Transverse colon (tissue), 4 donors: ENCODE measurements at regions not wholly inside any gene's neighbourhood (a gene's known extent, or its start where the extent isn't known, plus 50 kb on each side); places are given as distances from the start of the nearest gene placed in this dataset.

Experiments
- DNase-seq: peaks from one replicate; pipeline ENCODE4 v3.0.0-alpha.2; 2019
- H3K27ac ChIP-seq, 4 donors: fragments of 200-600 bp; sonication (generic); 2 replicates each; pipeline ENCODE4 v1.5.1; 2016 to 2018; ENCODE audit warnings: inconsistent platforms in 4 of 4
- H3K27me3 ChIP-seq: fragments of 200-600 bp; sonication (generic); 2 replicates; pipeline ENCODE4 v1.5.1; 2017; ENCODE audit warnings: inconsistent platforms
- H3K36me3 ChIP-seq, 4 donors: fragments of 200-600 bp; sonication (generic); 2 replicates each; pipeline ENCODE4 v1.5.1; 2017 to 2019; ENCODE audit warnings: inconsistent platforms in 4 of 4
- H3K4me1 ChIP-seq, 4 donors: fragments of 200-600 bp; sonication (generic); 2 replicates each; pipeline ENCODE4 v1.5.1; 2017 to 2020; ENCODE audit warnings: inconsistent platforms in 4 of 4
- H3K4me3 ChIP-seq, 4 donors: fragments of 200-600 bp; sonication (generic); 1 replicate in 1 of 4; 2 replicates in 3 of 4; pipeline versions ENCODE4 v1.5.1 to v1.6.1; 2017 to 2019; ENCODE audit warnings: inconsistent platforms in 4 of 4
- H3K9me3 ChIP-seq, 2 donors: fragments of 200-600 bp; sonication (generic); 2 replicates each; pipeline ENCODE4 v1.5.1; 2017 to 2019; ENCODE audit warnings: inconsistent platforms in 2 of 2
- EP300 ChIP-seq: sonication (generic); formaldehyde crosslinking; IDR thresholded peaks from one replicate; pipeline ENCODE4 v1.6.1; 2017; ENCODE audit warnings: antibody characterized with exemption, low read depth
- POLR2A ChIP-seq: fragments of 450-650 bp; IDR thresholded peaks from one replicate; pipeline ENCODE4 v1.6.1; 2016; ENCODE audit warnings: antibody characterized with exemption, mild to moderate bottlenecking, moderate library complexity
- POLR2AphosphoS5 ChIP-seq, 3 donors: sonication (generic); formaldehyde crosslinking; IDR thresholded peaks; one replicate each; pipeline ENCODE4 v1.6.1; 2016; ENCODE audit warnings: antibody characterized with exemption in 3 of 3
- WGBS, 2 donors: methylation state at CpG; one replicate each; pipeline ENCODE4 v1.1.5; 2018; ENCODE audit warnings: low coverage in 1 of 2; 5-methylcytosine and 5-hydroxymethylcytosine counted together
- in situ Hi-C, 4 donors: fragments of 200-750 bp; cut with MboI; loops; one replicate each; pipeline versions ENCODE4 v1.15.0 to v1.15.1; 2017; ENCODE audit warnings: low sequenced_read_pairs in 3 of 4, low pct_ligation_motif_present in 1 of 4, low pct_unique_long_range_greater_than_20kb in 1 of 4
- intact Hi-C: fragments of 100-400 bp; cut with DNase I; formaldehyde crosslinking; loops from one replicate; pipeline ENCODE4 v1.15.1; 2023; ENCODE audit warnings: low total_unique reads
- TF ChIP-seq, protein P1 (sequence below), 5 experiments: fragments of 200-600 bp in 3 of 5; fragments of 450-650 bp in 2 of 5; sonication (generic) in 3 of 5; IDR thresholded peaks; 1 replicate in 2 of 5; 2 replicates in 3 of 5; pipeline ENCODE4 v1.5.1; 2016 to 2017; ENCODE audit warnings: antibody characterized with exemption in 5 of 5, inconsistent platforms in 3 of 5, mild to moderate bottlenecking in 2 of 5, moderate library complexity in 1 of 5

DNA sequence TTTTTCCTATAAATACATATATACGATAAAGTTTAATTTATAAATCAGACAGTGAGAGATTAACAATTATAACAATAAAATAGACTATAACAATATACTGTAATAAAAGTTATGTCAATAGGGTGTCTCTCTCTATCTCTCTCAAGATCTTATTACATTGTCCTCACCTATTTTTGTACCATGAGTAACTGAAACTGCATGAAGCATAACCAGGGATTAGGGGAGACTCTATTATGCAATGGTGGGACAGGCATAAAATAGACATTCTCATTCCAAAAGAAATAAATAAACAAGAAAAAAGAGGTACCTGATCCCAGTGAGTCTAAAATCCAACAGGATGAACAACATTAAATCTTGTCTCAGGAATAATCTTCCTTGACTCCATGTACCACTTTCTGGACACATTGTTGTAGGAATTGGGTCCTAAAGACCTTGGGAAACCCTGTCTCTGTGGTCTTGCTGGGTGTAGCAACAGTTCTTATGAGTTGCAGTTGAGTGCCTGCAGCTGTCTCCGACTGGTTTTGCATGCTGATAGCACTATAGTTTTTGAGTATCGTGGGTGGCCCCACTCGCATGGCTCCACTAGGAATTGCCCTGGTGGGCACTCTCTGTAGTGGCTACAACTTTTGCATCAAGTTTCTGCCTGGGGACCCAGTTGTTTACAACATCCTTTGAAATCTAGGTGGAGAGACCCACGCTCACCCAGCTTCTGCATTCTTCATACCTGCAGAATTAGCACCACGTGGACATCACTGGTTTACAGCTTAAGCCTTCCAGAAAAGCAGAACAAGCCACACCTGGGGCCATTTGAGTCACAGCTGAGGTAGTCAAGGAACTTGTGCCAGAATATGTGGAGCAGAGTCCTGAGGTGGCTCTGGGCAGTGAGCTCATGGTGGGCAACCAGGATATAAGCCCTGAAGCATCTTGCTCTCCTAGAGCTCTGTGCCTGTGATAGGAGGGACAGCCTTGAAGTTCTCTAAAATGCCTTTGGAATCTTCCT, 204.7 kb downstream of the KITLG start:
- H3K4me3 ChIP-seq, result no peak overlapping the region
- in situ Hi-C loops, result no loop called here
- no peaks in the 10 kb centered on the region for H3K4me1 ChIP-seq
- TF ChIP-seq, protein P1, sequence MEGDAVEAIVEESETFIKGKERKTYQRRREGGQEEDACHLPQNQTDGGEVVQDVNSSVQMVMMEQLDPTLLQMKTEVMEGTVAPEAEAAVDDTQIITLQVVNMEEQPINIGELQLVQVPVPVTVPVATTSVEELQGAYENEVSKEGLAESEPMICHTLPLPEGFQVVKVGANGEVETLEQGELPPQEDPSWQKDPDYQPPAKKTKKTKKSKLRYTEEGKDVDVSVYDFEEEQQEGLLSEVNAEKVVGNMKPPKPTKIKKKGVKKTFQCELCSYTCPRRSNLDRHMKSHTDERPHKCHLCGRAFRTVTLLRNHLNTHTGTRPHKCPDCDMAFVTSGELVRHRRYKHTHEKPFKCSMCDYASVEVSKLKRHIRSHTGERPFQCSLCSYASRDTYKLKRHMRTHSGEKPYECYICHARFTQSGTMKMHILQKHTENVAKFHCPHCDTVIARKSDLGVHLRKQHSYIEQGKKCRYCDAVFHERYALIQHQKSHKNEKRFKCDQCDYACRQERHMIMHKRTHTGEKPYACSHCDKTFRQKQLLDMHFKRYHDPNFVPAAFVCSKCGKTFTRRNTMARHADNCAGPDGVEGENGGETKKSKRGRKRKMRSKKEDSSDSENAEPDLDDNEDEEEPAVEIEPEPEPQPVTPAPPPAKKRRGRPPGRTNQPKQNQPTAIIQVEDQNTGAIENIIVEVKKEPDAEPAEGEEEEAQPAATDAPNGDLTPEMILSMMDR (IDR thresholded peaks at IDR 0.05), result no peak
- no peak for TF ChIP-seq POLR2A
- TF ChIP-seq EP300, result no peak
- TF ChIP-seq POLR2AphosphoS5 (IDR thresholded peaks at IDR 0.05), result no peak
- no peak for DNase-seq
- no peaks in the 10 kb centered on the region for H3K36me3 ChIP-seq
- H3K9me3 ChIP-seq, result no peaks in the 10 kb centered on the region
- WGBS, 2 donors, result 33 to 80% methylated on average over 1 to 6 of the region's 6 CpGs
- H3K27me3 ChIP-seq, result no peaks in the 10 kb centered on the region
- H3K27ac ChIP-seq, result no peak overlapping the region
- intact Hi-C loops, result no loop called here

DNA sequence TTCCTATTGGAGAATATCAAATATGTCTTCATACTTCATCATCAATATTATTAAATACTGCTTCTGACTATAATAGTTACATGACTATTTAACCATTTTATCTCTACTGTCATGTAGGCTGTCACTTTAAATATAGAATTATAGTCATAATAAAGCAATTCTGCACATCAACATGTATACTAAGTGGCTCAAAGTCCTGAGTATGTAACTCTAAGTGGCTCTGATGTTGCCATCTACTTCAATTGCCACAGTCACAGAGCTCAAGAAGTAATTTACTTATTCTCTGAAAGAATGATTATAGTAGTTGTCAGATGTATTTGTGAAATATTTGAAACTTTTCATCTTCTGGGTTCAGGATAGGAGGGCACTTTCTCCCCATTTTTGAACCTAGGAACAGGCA, 202.3 kb downstream of the KITLG start:
- H3K36me3 ChIP-seq, result no peaks in the 10 kb centered on the region
- no peak for TF ChIP-seq POLR2AphosphoS5 (IDR thresholded peaks at IDR 0.05)
- no peaks in the 10 kb centered on the region for H3K27me3 ChIP-seq
- no peak overlapping the region for H3K4me3 ChIP-seq
- H3K27ac ChIP-seq, result no peak overlapping the region
- H3K4me1 ChIP-seq, result no peaks in the 10 kb centered on the region
- no peak for DNase-seq
- H3K9me3 ChIP-seq, result no peaks in the 10 kb centered on the region
- in situ Hi-C loops (no loop called here), intact Hi-C loops (no loop called here)

DNA sequence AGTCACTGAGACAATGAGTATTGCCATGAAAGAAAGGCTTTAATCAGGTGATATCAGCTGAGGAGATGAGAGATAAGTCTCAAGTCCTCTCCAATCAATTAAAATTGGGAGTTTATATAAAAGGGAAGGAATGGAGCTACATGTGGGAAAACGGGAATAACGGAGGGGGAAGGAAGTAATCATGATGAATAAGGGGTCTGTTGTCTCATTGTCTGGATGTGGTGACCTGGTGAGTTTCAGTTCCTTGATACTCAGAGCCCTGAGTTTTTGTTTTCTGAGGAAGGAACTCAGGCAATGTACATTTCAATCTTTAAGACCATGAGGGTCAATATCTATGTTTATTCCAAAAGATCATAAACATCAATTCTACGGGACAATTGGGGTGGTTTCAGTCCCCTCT, 198.8 kb downstream of the KITLG start:
- H3K9me3 ChIP-seq, result no peaks in the 10 kb centered on the region
- in situ Hi-C loops, result no loop called here
- intact Hi-C loops, result no loop called here
- no peaks in the 10 kb centered on the region for H3K27me3 ChIP-seq
- TF ChIP-seq POLR2A (no peak), EP300 (no peak), POLR2AphosphoS5 (IDR thresholded peaks at IDR 0.05) (no peak)
- TF ChIP-seq, protein P1 (IDR thresholded peaks at IDR 0.05), result no peak
- H3K4me1 ChIP-seq, result no peaks in the 10 kb centered on the region
- H3K27ac ChIP-seq, result no peak overlapping the region
- no peaks in the 10 kb centered on the region for H3K36me3 ChIP-seq
- WGBS, 2 donors, result 62 to 67% methylated on average over 3 of the region's 3 CpGs
- no peak overlapping the region for H3K4me3 ChIP-seq
- DNase-seq, result no peak

DNA sequence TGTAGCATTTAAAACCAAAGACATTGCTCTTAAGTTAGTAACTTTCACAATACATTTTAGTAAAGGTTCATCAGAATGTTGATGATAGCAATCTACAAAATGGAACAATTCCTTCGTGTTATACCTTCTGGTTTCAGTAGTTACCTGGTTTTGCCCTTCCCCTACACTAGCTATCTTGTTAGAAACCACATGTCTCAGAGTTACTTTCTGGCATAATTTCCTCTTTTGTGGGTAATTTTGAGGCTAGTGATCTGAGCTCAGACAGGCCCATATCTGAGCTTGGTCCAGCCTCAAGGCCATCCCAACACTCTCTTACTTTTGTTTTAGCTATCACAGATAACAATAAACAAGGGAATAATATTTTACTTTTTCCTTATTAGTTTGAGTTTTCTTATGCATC, 196.9 kb downstream of the KITLG start:
- in situ Hi-C loops (no loop called here), intact Hi-C loops (no loop called here)
- Histone ChIP-seq H3K9me3 (no peaks in the 10 kb centered on the region), H3K4me1 (no peaks in the 10 kb centered on the region), H3K36me3 (no peaks in the 10 kb centered on the region), H3K27me3 (no peaks in the 10 kb centered on the region), H3K4me3 (no peak overlapping the region), H3K27ac (no peak overlapping the region)
- TF ChIP-seq POLR2AphosphoS5 (IDR thresholded peaks at IDR 0.05), result no peak
- TF ChIP-seq EP300, result no peak
- 62 to 88% methylated on average over 1 of the region's 1 CpG for WGBS, 2 donors
- no peak for DNase-seq

DNA sequence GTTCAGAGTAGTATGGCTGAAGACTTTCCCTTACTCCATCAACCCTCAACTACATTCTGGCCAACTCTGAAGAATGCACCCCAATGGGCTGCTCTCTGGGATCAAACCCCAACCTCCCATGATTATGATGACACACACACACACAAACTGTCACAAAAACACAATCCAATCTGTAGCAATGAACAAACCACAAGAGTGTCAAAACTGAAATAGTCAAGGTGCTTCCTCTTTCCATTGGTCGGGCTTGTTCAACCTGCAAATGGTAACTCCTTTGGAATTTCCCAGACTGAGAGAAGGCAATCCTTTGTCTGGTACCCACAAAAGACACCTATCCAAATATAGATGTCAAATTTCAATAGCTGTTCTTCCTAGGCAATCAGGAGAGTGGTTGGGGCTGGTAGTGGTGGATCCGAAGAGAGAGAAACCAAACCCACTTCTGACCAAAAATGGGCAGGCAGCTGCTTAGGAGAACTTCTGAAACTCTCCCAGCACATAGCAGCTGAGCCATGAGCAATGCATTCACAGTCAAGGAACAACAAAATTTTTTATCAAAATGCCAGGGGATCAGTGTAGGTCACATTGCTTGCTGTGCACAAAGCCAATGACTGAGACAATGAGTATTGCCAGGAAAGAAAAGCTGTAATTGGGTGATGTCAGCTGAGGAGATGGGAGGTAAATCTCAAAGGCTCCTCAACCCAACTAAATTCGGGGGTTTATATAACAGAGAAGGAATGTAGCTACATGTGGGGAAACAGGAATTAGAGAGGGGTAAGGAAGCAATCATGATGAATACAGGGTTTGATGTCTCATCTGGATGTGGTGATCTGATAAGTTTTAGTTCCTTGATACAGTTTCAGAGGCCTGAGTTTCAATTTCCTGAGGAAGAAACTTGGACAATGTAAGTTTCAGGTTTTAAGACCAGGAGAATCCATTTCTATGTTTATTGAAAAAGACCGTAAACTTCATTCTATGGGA, 191.4 kb downstream of the KITLG start:
- DNase-seq, result no peak
- 85 to 87% methylated on average over 4 of the region's 4 CpGs for WGBS, 2 donors
- TF ChIP-seq, protein P1 (IDR thresholded peaks at IDR 0.05), result no peak
- TF ChIP-seq POLR2A (no peak), EP300 (no peak), POLR2AphosphoS5 (IDR thresholded peaks at IDR 0.05) (no peak)
- H3K9me3 ChIP-seq, result no peaks in the 10 kb centered on the region
- in situ Hi-C loops (no loop called here), intact Hi-C loops (no loop called here)
- H3K4me1 ChIP-seq, result peaks cover 0 to 4% (median 0%) of the 10 kb centered on the region in 4 donors
- no peak overlapping the region for H3K27ac ChIP-seq
- no peak overlapping the region for H3K4me3 ChIP-seq
- H3K36me3 ChIP-seq, result no peaks in the 10 kb centered on the region
- no peaks in the 10 kb centered on the region for H3K27me3 ChIP-seq
